ENCODE measurements at regions not wholly inside any gene's neighbourhood (a gene's known extent, or its start where the extent isn't known, plus 50 kb on each side); places are given as distances from the start of the nearest gene placed in this dataset.

DNA sequence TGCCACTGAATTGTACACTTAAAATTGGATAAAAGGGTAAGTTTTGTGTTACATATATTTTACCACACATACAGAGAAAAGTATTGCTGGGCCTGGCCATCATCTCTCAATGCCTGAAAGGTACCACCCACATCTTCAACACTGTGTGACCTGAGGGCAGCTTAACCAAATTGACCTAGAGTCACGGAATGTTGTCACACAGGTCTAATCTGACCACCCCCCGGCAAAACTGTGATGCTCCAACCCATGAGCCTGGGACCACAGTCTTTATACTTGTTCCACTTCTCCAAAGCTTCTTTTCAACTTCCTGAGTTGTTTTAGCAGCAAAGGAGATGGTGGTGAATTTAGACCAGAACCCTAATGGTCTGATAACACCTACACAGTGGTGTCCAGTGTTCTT is 210.3 kb upstream of the TPM1 start:
- no peak for TF ChIP-seq EP300 (conservative IDR thresholded peaks at IDR 0.05; ENCODE audit: poor library complexity, severe bottlenecking)
- TF ChIP-seq, protein P1, sequence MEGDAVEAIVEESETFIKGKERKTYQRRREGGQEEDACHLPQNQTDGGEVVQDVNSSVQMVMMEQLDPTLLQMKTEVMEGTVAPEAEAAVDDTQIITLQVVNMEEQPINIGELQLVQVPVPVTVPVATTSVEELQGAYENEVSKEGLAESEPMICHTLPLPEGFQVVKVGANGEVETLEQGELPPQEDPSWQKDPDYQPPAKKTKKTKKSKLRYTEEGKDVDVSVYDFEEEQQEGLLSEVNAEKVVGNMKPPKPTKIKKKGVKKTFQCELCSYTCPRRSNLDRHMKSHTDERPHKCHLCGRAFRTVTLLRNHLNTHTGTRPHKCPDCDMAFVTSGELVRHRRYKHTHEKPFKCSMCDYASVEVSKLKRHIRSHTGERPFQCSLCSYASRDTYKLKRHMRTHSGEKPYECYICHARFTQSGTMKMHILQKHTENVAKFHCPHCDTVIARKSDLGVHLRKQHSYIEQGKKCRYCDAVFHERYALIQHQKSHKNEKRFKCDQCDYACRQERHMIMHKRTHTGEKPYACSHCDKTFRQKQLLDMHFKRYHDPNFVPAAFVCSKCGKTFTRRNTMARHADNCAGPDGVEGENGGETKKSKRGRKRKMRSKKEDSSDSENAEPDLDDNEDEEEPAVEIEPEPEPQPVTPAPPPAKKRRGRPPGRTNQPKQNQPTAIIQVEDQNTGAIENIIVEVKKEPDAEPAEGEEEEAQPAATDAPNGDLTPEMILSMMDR (IDR thresholded peaks at IDR 0.05; ENCODE audit: poor library complexity, severe bottlenecking), result no peak
